HCT116 (cell line): ENCODE measurements at regions not wholly inside any gene's neighbourhood (a gene's known extent, or its start where the extent isn't known, plus 50 kb on each side); places are given as distances from the start of the nearest gene placed in this dataset.

ENCODE experiments used
- CEBPB ChIP-seq: IDR thresholded peaks from 2 replicates; pipeline ENCODE4 v1.6.1; 2012; ENCODE audit warnings: low read depth
- CTCF ChIP-seq, 3 experiments: fragments of 200-600 bp in 1 of 3; sonication (generic) in 1 of 3; IDR thresholded peaks in 2 of 3; conservative IDR thresholded peaks in 1 of 3; 2 replicates each; pipeline ENCODE4 v1.5.1; 2012 to 2017; ENCODE audit warnings: low read depth in 2 of 3, low read length in 2 of 3, antibody characterized with exemption in 1 of 3, borderline replicate concordance in 1 of 3, control low read depth in 1 of 3, mild to moderate bottlenecking in 1 of 3, mixed read lengths in 1 of 3, mixed run types in 1 of 3, moderate library complexity in 1 of 3; ENCODE audit not compliant: insufficient read depth in 1 of 3
- EZH2 ChIP-seq: fragments of 200-600 bp; sonication (generic); IDR thresholded peaks from 2 replicates; pipeline ENCODE4 v1.6.1; 2017; ENCODE audit warnings: antibody characterized with exemption, mixed run types
- MAX ChIP-seq: IDR thresholded peaks from 2 replicates; pipeline ENCODE4 v1.6.1; 2012
- REST ChIP-seq: IDR thresholded peaks from 2 replicates; pipeline ENCODE4 v1.6.1; 2012; ENCODE audit warnings: low read depth

GRCh38 chr5:93665648-93666047, 75.8 kb downstream of the POU5F2 start:
- TF ChIP-seq CEBPB (no peak), CTCF (IDR thresholded peaks at IDR 0.05 in 2 of 3, conservative IDR thresholded peaks at IDR 0.05 in 1 of 3; ENCODE audit: borderline replicate concordance in 1 of 3, insufficient read depth in 1 of 3, low read depth in 2 of 3, low read length in 2 of 3) (no peak), EZH2 (no peak), MAX (no peak), REST (no peak)
